Activated naive CD4-positive, alpha-beta T cell treated with Interleukin-2 at 50 U/mL for 16 hours (primary cell): ENCODE measurements at regions not wholly inside any gene's neighbourhood (a gene's known extent, or its start where the extent isn't known, plus 50 kb on each side); places are given as distances from the start of the nearest gene placed in this dataset.
"Not testable (repeated sequence)": the region's sequence is repeated elsewhere in the genome, so short reads cannot be mapped to it uniquely, and the experiment has no call there.

ENCODE experiments used
- DNase-seq: peaks from one replicate; pipeline ENCODE4 v3.0.0-alpha.2; 2020

GRCh38 chr4:37771771-37772170 is 54.7 kb upstream of the PGM2 start:
- no peak for DNase-seq

GRCh38 chr4:37770016-37770415 is 56.5 kb upstream of the PGM2 start:
- DNase-seq, result no peak

- DNase-seq, result no peak
Measured at GRCh38 chr4:37769391-37769989, 57.0 kb upstream of the PGM2 start.

GRCh38 chr4:37767546-37767945 is 58.9 kb upstream of the PGM2 start:
- DNase-seq, result no peak

- DNase-seq, result no peak
Measured at GRCh38 chr4:37767019-37767418, 59.5 kb upstream of the PGM2 start.

GRCh38 chr4:37765741-37766140 is 60.7 kb upstream of the PGM2 start:
- no peak for DNase-seq

GRCh38 chr4:37763831-37764230 is 62.7 kb upstream of the PGM2 start:
- DNase-seq, result no peak

- DNase-seq, result no peak
Measured at GRCh38 chr4:37762991-37763368, 63.5 kb upstream of the PGM2 start.

- peak; percentile 4 for DNase-seq
Measured at GRCh38 chr4:37762294-37762990, 64.0 kb upstream of the PGM2 start.

GRCh38 chr4:37760840-37761239 is 65.6 kb upstream of the PGM2 start:
- no peak for DNase-seq

- no peak for DNase-seq
Measured at GRCh38 chr4:37759833-37760232, 66.7 kb upstream of the PGM2 start.

- DNase-seq, result no peak
Measured at GRCh38 chr4:37758226-37758625, 68.3 kb upstream of the PGM2 start.

- no peak for DNase-seq
Measured at GRCh38 chr4:37757761-37758160, 68.7 kb upstream of the PGM2 start.

- no peak for DNase-seq
Measured at GRCh38 chr4:37757121-37757520, 69.4 kb upstream of the PGM2 start.

GRCh38 chr4:37754410-37755185 is 68.4 kb upstream of the RELL1 start:
- DNase-seq, result no peak

- no peak for DNase-seq
Measured at GRCh38 chr4:37749398-37749988, 63.3 kb upstream of the RELL1 start.

GRCh38 chr4:37748485-37748884 is 62.3 kb upstream of the RELL1 start:
- DNase-seq, result no peak

GRCh38 chr4:37747772-37748330 is 61.7 kb upstream of the RELL1 start:
- DNase-seq, result no peak

- DNase-seq, result not testable (repeated sequence)
Measured at GRCh38 chr4:37746852-37747251, 60.7 kb upstream of the RELL1 start.

GRCh38 chr4:37745946-37746345 is 59.8 kb upstream of the RELL1 start:
- no peak for DNase-seq

- DNase-seq, result no peak
Measured at GRCh38 chr4:37742149-37742548, 56.0 kb upstream of the RELL1 start.

- DNase-seq, result no peak
Measured at GRCh38 chr4:37741564-37741963, 55.4 kb upstream of the RELL1 start.

GRCh38 chr4:37740546-37740945 is 54.4 kb upstream of the RELL1 start:
- DNase-seq, result no peak

- DNase-seq, result no peak
Measured at GRCh38 chr4:37737466-37737865, 51.3 kb upstream of the RELL1 start.
